ENCODE measurements at regions not wholly inside any gene's neighbourhood (a gene's known extent, or its start where the extent isn't known, plus 50 kb on each side); places are given as distances from the start of the nearest gene placed in this dataset.

- no peak overlapping the region for H3K9ac ChIP-seq (ENCODE audit: low read length)
- WGBS (ENCODE audit: insufficient coverage): 100% methylated on average over 1 of the region's 3 CpGs
- H3K4me1 ChIP-seq (ENCODE audit: control insufficient read depth in 2 of 2, insufficient read depth in 2 of 2, low read length in 2 of 2): no peaks in the 10 kb centered on the region
- H3K27ac ChIP-seq (ENCODE audit: low read length in 2 of 2): no peak overlapping the region
- intact Hi-C loops (cut with micrococcal nuclease): no loop called here
- ATAC-seq (ENCODE audit: low read depth) (no peak), DNase-seq (no peak)
- no peaks in the 10 kb centered on the region for H3K9me3 Mint-ChIP-seq (ENCODE audit: insufficient read depth)
- H3K36me3 ChIP-seq (replicated peaks in 1 of 2; ENCODE audit: control extremely low read depth in 1 of 2, control insufficient read depth in 1 of 2, extremely low read depth in 1 of 2, insufficient read depth in 2 of 2, low read length in 1 of 2): no peaks in the 10 kb centered on the region
- CTCF ChIA-PET: no interaction called here
- no peak overlapping the region for H3K4me3 Mint-ChIP-seq
- H4K20me1 ChIP-seq (ENCODE audit: control insufficient read depth, insufficient read depth, low read length, poor library complexity, severe bottlenecking): no peaks in the 10 kb centered on the region
- no peaks in the 10 kb centered on the region for H3K79me2 ChIP-seq (ENCODE audit: control insufficient read depth, insufficient read depth, low read length)
- H3K4me2 ChIP-seq (replicated peaks; ENCODE audit: low read depth, low read length, poor library complexity, severe bottlenecking): no peak overlapping the region
- H2AFZ ChIP-seq (ENCODE audit: insufficient read depth, low read depth, low read length, poor library complexity, severe bottlenecking): no peak overlapping the region
- no peaks in the 10 kb centered on the region for H3K27me3 ChIP-seq (replicated peaks in 1 of 4; ENCODE audit: control extremely low read depth in 1 of 4, control insufficient read depth in 3 of 4, insufficient read depth in 4 of 4, low read length in 3 of 4)
- no peak overlapping the region for H3K27ac Mint-ChIP-seq
- no peaks in the 10 kb centered on the region for H3K9me3 ChIP-seq (ENCODE audit: control extremely low read depth in 1 of 3, control insufficient read depth in 2 of 3, insufficient read depth in 1 of 3, low read length in 2 of 3)
- no peaks in the 10 kb centered on the region for H3K4me1 Mint-ChIP-seq
- no peaks in the 10 kb centered on the region for H3K27me3 Mint-ChIP-seq
- no peak overlapping the region for H3K4me3 ChIP-seq (ENCODE audit: control extremely low read depth in 1 of 5, extremely low read depth in 1 of 5, insufficient read depth in 1 of 5, low read depth in 2 of 5, low read length in 4 of 5)
- POLR2A ChIA-PET: no interaction called here
- TF ChIP-seq CTCF (IDR thresholded peaks at IDR 0.05) (no peak), EZH2 (IDR thresholded peaks at IDR 0.05; ENCODE audit: borderline replicate concordance, insufficient read depth, low read depth, low read length, poor library complexity, severe bottlenecking) (no peak)
These were observed 525.0 kb downstream of the NR2F1-AS1 start for GRCh38 chr5:93055971-93056370.

- Histone ChIP-seq H3K27ac (ENCODE audit: low read length in 2 of 2) (no peak overlapping the region), H2AFZ (ENCODE audit: insufficient read depth, low read depth, low read length, poor library complexity, severe bottlenecking) (no peak overlapping the region), H3K27me3 (replicated peaks in 1 of 4; ENCODE audit: control extremely low read depth in 1 of 4, control insufficient read depth in 3 of 4, insufficient read depth in 4 of 4, low read length in 3 of 4) (no peaks in the 10 kb centered on the region), H3K4me3 (ENCODE audit: control extremely low read depth in 1 of 5, extremely low read depth in 1 of 5, insufficient read depth in 1 of 5, low read depth in 2 of 5, low read length in 4 of 5) (no peak overlapping the region), H3K36me3 (replicated peaks in 1 of 2; ENCODE audit: control extremely low read depth in 1 of 2, control insufficient read depth in 1 of 2, extremely low read depth in 1 of 2, insufficient read depth in 2 of 2, low read length in 1 of 2) (no peaks in the 10 kb centered on the region), H3K79me2 (ENCODE audit: control insufficient read depth, insufficient read depth, low read length) (no peaks in the 10 kb centered on the region), H3K4me1 (ENCODE audit: control insufficient read depth in 2 of 2, insufficient read depth in 2 of 2, low read length in 2 of 2) (no peaks in the 10 kb centered on the region), H4K20me1 (ENCODE audit: control insufficient read depth, insufficient read depth, low read length, poor library complexity, severe bottlenecking) (no peaks in the 10 kb centered on the region), H3K4me2 (replicated peaks; ENCODE audit: low read depth, low read length, poor library complexity, severe bottlenecking) (no peak overlapping the region), H3K9ac (ENCODE audit: low read length) (no peak overlapping the region), H3K9me3 (ENCODE audit: control extremely low read depth in 1 of 3, control insufficient read depth in 2 of 3, insufficient read depth in 1 of 3, low read length in 2 of 3) (no peaks in the 10 kb centered on the region)
- H3K4me1 Mint-ChIP-seq: no peaks in the 10 kb centered on the region
- no peak for DNase-seq
- no peak for ATAC-seq (ENCODE audit: low read depth)
- no peaks in the 10 kb centered on the region for H3K27me3 Mint-ChIP-seq
- POLR2A ChIA-PET: no interaction called here
- CTCF ChIA-PET: no interaction called here
- TF ChIP-seq CTCF (IDR thresholded peaks at IDR 0.05) (no peak), EZH2 (IDR thresholded peaks at IDR 0.05; ENCODE audit: borderline replicate concordance, insufficient read depth, low read depth, low read length, poor library complexity, severe bottlenecking) (no peak)
- no peak overlapping the region for H3K27ac Mint-ChIP-seq
- no peak overlapping the region for H3K4me3 Mint-ChIP-seq
- WGBS (ENCODE audit: insufficient coverage): no CpG with 5 or more reads among the region's 1 CpG
- intact Hi-C loops (cut with micrococcal nuclease): no loop called here
- no peaks in the 10 kb centered on the region for H3K9me3 Mint-ChIP-seq (ENCODE audit: insufficient read depth)
These were observed 525.5 kb downstream of the NR2F1-AS1 start for GRCh38 chr5:93055561-93055960.

All from B cell (primary cell).